NCI-H187 (cell line): ENCODE measurements at regions not wholly inside any gene's neighbourhood (a gene's known extent, or its start where the extent isn't known, plus 50 kb on each side); places are given as distances from the start of the nearest gene placed in this dataset.
"Not testable (repeated sequence)": the region's sequence is repeated elsewhere in the genome, so short reads cannot be mapped to it uniquely, and the experiment has no call there.

Source experiments
- DNase-seq, 2 experiments: peaks; one replicate each; lab custom pipeline; 2025; lab: John Stamatoyannopoulos, UW

GRCh38 chr2:53493210-53493609 lies 274.4 kb upstream of the CHAC2 start:
- DNase-seq: no peak

GRCh38 chr2:53490659-53491058 lies 276.9 kb upstream of the CHAC2 start:
- peak in 1 of 2 experiments; percentile 13 for DNase-seq

- not testable (repeated sequence) for DNase-seq
Measured at GRCh38 chr2:53486185-53486899, 281.3 kb upstream of the CHAC2 start.

GRCh38 chr2:53485021-53485728 lies 282.4 kb upstream of the CHAC2 start:
- DNase-seq: no peak

- DNase-seq: no peak
Measured at GRCh38 chr2:53484531-53484930, 283.1 kb upstream of the CHAC2 start.

- DNase-seq: no peak
Measured at GRCh38 chr2:53477517-53477916, 290.1 kb upstream of the CHAC2 start.

- DNase-seq: no peak
Measured at GRCh38 chr2:53476834-53477233, 290.8 kb upstream of the CHAC2 start.

GRCh38 chr2:53475766-53476165 lies 291.8 kb upstream of the CHAC2 start:
- DNase-seq: no peak

GRCh38 chr2:53475321-53475720 lies 292.3 kb upstream of the CHAC2 start:
- DNase-seq: no peak

GRCh38 chr2:53474914-53475313 lies 292.7 kb upstream of the CHAC2 start:
- no peak for DNase-seq

GRCh38 chr2:53473775-53474311 lies 293.8 kb upstream of the CHAC2 start:
- no peak for DNase-seq

- DNase-seq: no peak
Measured at GRCh38 chr2:53473236-53473635, 294.4 kb upstream of the CHAC2 start.

GRCh38 chr2:53467467-53468180 lies 300.0 kb upstream of the CHAC2 start:
- no peak for DNase-seq

- no peak for DNase-seq
Measured at GRCh38 chr2:53463806-53464726, 303.5 kb upstream of the CHAC2 start.

- no peak for DNase-seq
Measured at GRCh38 chr2:53460937-53461336, 306.7 kb upstream of the CHAC2 start.

- DNase-seq: no peak
Measured at GRCh38 chr2:53460347-53460746, 307.3 kb upstream of the CHAC2 start.

- DNase-seq: no peak
Measured at GRCh38 chr2:53455094-53455493, 312.5 kb upstream of the CHAC2 start.

GRCh38 chr2:53452957-53453748 lies 314.5 kb upstream of the CHAC2 start:
- no peak for DNase-seq

GRCh38 chr2:53452400-53452799 lies 315.2 kb upstream of the CHAC2 start:
- DNase-seq: no peak

GRCh38 chr2:53450923-53451322 lies 316.7 kb upstream of the CHAC2 start:
- DNase-seq: peak; percentile 31 to 65

GRCh38 chr2:53448591-53448990 lies 319.0 kb upstream of the CHAC2 start:
- no peak for DNase-seq
